Lower leg skin (tissue), 3 donors: ENCODE measurements at regions not wholly inside any gene's neighbourhood (a gene's known extent, or its start where the extent isn't known, plus 50 kb on each side); places are given as distances from the start of the nearest gene placed in this dataset.

Experiments used
- CTCF ChIP-seq, 3 donors: fragments of 450-650 bp; IDR thresholded peaks; one replicate each; pipeline ENCODE4 v1.5.1; 2016; ENCODE audit warnings: antibody characterized with exemption in 3 of 3, mild to moderate bottlenecking in 3 of 3, moderate library complexity in 2 of 3
- POLR2A ChIP-seq, 2 donors: fragments of 450-650 bp; IDR thresholded peaks; one replicate each; pipeline ENCODE4 v1.6.1; 2016 to 2017; ENCODE audit warnings: antibody characterized with exemption in 2 of 2, mild to moderate bottlenecking in 1 of 2, moderate library complexity in 1 of 2

- TF ChIP-seq CTCF (IDR thresholded peaks at IDR 0.05) (no peak), POLR2A (IDR thresholded peaks at IDR 0.05) (no peak)
These were observed 1321.1 kb upstream of the GJE1 start for GRCh38 chr6:140811642-140812041.
